PC-9 (cell line): ENCODE measurements at regions not wholly inside any gene's neighbourhood (a gene's known extent, or its start where the extent isn't known, plus 50 kb on each side); places are given as distances from the start of the nearest gene placed in this dataset.

Source experiments
- CTCF ChIP-seq: fragments of 200-600 bp; sonication (generic); conservative IDR thresholded peaks from 2 replicates; pipeline ENCODE4 v1.6.1; 2017; ENCODE audit warnings: mixed run types, antibody characterized with exemption, mild to moderate bottlenecking, moderate library complexity
- EZH2 ChIP-seq: fragments of 200-600 bp; sonication (generic); IDR thresholded peaks from 2 replicates; pipeline ENCODE4 v1.8.0; 2017; ENCODE audit warnings: antibody characterized with exemption, low read depth

GRCh38 chr6:163994566-163994965 is 580.0 kb downstream of the QKI start:
- no peak for TF ChIP-seq CTCF
- TF ChIP-seq EZH2 = no peak
